Glutamatergic neuron (in vitro differentiated cells): ENCODE measurements at regions not wholly inside any gene's neighbourhood (a gene's known extent, or its start where the extent isn't known, plus 50 kb on each side); places are given as distances from the start of the nearest gene placed in this dataset.

Source experiments
- DNase-seq: peaks from one replicate; pipeline ENCODE4 v3.0.0; 2022
- H3K27ac Mint-ChIP-seq: one replicate; pipeline ENCODE4 v1.8.0; 2020; ENCODE audit warnings: mild to moderate bottlenecking, mixed read lengths, inconsistent platforms; ENCODE audit not compliant: unreplicated experiment
- H3K27me3 Mint-ChIP-seq: one replicate; pipeline ENCODE4 v1.8.0; 2020; ENCODE audit warnings: mild to moderate bottlenecking, moderate library complexity, mixed read lengths, inconsistent platforms; ENCODE audit not compliant: unreplicated experiment
- H3K36me3 Mint-ChIP-seq: one replicate; pipeline ENCODE4 v1.8.0; 2020; ENCODE audit warnings: mild to moderate bottlenecking, mixed read lengths, inconsistent platforms; ENCODE audit not compliant: unreplicated experiment
- H3K4me1 Mint-ChIP-seq: one replicate; pipeline ENCODE4 v1.8.0; 2020; ENCODE audit warnings: mild to moderate bottlenecking, low read depth, mixed read lengths, inconsistent platforms; ENCODE audit not compliant: unreplicated experiment
- H3K4me3 Mint-ChIP-seq: one replicate; pipeline ENCODE4 v1.8.0; 2020; ENCODE audit warnings: mild to moderate bottlenecking, mixed read lengths, inconsistent platforms; ENCODE audit not compliant: unreplicated experiment
- H3K9me3 Mint-ChIP-seq: one replicate; pipeline ENCODE4 v1.8.0; 2020; ENCODE audit warnings: mild to moderate bottlenecking, moderate library complexity, mixed read lengths, inconsistent platforms; ENCODE audit not compliant: unreplicated experiment
- TF ChIP-seq, protein P1 (sequence below): fragments of 200-600 bp; sonication (generic); IDR thresholded peaks from one replicate; pipeline ENCODE4 v1.5.0; 2021; ENCODE audit not compliant: partially characterized antibody, unreplicated experiment

DNA sequence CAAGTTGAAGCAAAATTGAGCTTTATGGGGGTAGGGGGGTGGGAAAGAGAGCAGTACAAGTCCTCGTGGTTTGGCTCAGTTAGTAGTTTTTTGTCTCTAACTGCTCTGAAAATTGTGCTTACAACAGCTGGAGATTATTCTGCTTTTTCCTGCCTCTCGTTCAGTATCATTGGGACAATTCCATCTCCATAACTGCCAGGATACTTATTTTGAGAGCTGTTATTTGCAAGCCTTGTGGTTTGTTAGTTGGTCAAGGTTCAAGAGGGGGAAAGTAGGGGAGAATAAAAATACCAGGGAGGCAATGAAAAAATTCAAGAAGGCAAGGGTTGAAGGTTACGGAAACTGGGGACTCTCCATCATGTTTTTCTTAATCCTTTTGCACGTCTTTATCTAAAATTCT is 811.8 kb upstream of the ADGRL2 start:
- DNase-seq, result no peak
- Mint-ChIP-seq H3K36me3 (no peaks in the 10 kb centered on the region), H3K27ac (no peak overlapping the region), H3K4me1 (no peaks in the 10 kb centered on the region), H3K4me3 (no peak overlapping the region), H3K27me3 (peaks cover 2% of the 10 kb centered on the region), H3K9me3 (no peaks in the 10 kb centered on the region)
- TF ChIP-seq, protein P1, sequence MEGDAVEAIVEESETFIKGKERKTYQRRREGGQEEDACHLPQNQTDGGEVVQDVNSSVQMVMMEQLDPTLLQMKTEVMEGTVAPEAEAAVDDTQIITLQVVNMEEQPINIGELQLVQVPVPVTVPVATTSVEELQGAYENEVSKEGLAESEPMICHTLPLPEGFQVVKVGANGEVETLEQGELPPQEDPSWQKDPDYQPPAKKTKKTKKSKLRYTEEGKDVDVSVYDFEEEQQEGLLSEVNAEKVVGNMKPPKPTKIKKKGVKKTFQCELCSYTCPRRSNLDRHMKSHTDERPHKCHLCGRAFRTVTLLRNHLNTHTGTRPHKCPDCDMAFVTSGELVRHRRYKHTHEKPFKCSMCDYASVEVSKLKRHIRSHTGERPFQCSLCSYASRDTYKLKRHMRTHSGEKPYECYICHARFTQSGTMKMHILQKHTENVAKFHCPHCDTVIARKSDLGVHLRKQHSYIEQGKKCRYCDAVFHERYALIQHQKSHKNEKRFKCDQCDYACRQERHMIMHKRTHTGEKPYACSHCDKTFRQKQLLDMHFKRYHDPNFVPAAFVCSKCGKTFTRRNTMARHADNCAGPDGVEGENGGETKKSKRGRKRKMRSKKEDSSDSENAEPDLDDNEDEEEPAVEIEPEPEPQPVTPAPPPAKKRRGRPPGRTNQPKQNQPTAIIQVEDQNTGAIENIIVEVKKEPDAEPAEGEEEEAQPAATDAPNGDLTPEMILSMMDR, result no peak

DNA sequence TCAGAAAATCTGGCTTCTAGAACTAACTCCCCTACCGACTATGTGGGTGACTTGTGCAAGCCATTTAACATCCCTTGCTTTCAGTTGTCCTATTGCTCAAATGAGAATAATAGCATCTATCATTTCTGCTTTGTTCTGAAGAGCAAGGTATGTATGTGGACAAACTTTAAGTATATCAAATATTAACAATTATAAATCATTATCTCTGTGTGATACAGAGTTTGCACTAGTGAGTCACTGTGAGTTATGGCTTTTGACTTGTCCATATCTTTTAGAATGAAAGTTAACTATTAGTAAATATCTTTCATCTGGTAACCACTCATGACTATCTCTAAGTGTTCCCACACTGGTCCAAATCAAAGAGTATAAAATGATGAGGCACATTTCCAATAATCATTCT is 812.9 kb upstream of the ADGRL2 start:
- Mint-ChIP-seq H3K27ac (no peak overlapping the region), H3K27me3 (peaks cover 2% of the 10 kb centered on the region)
- DNase-seq, result no peak

DNA sequence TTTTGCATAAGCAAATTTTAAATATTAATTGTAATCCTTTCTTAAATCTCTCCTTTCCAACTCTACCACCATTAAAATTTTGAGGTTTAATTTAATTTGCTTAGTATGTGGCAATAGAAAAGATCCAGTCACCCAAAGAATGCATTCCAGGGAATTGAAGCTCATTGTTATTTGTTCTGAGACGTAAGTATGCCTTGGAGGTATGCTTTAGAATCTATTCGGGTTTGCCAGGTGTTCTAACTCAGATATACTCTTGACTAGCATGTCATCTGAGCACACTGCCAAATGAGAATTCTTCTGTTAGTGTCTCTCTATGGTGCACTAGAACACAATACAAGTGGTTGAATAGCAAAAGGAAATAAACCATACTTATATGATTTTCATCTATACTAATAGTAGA is 813.6 kb upstream of the ADGRL2 start:
- Mint-ChIP-seq H3K4me3 (no peak overlapping the region), H3K27ac (no peak overlapping the region), H3K9me3 (no peaks in the 10 kb centered on the region), H3K27me3 (peaks cover 2% of the 10 kb centered on the region), H3K4me1 (no peaks in the 10 kb centered on the region), H3K36me3 (no peaks in the 10 kb centered on the region)
- TF ChIP-seq, protein P1, result no peak
- no peak for DNase-seq

More for the DNA sequence above, 812.9 kb upstream of the ADGRL2 start:
- Mint-ChIP-seq H3K36me3 (no peaks in the 10 kb centered on the region), H3K4me3 (no peak overlapping the region), H3K9me3 (no peaks in the 10 kb centered on the region), H3K4me1 (no peaks in the 10 kb centered on the region)
- TF ChIP-seq, protein P1, result no peak

DNA sequence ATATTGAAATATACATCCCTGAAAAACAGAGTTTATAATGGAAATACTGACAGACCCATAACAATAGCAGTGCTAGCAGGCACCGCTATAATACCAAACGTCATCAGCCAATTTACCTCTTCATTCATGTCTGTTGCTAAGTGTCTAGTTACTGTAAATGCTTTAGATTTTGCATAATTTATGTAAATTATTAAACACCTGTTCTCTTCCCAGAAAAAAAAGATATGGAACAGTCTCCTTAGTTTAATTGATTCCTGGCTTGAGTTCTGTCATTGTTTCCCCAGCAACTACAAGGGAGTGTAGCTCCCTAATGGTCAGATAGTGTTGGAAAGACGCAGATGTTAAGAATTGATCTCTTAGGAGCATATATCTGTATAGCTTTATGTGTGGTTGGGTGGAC is 817.9 kb upstream of the ADGRL2 start:
- Mint-ChIP-seq H3K4me3 (no peak overlapping the region), H3K27me3 (peaks cover 2% of the 10 kb centered on the region)
- no peak for DNase-seq

DNA sequence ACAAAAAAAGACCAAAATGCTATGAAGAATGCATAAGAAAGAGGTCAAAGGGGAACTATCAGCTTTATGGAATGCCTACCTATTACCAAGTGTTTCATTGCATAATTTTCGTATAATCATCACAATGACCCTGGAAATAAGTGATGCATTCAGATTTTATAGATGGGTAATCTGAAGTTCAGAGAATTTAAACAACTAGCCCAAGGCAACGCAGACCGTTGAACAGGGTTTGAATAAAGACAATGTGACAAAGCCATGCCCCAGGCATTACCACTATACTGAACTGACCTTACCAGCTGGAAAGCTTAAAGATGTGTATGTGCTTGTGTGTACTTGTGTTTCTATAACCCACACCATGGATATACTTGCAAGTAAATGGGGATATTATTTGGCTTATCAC is 827.6 kb upstream of the ADGRL2 start:
- H3K27me3 Mint-ChIP-seq, result no peaks in the 10 kb centered on the region
- no peaks in the 10 kb centered on the region for H3K36me3 Mint-ChIP-seq
- H3K9me3 Mint-ChIP-seq, result no peaks in the 10 kb centered on the region
- no peak for DNase-seq
- H3K4me1 Mint-ChIP-seq, result no peaks in the 10 kb centered on the region
- H3K4me3 Mint-ChIP-seq, result no peak overlapping the region
- TF ChIP-seq, protein P1, result no peak
- H3K27ac Mint-ChIP-seq, result no peak overlapping the region

More for the DNA sequence above, 817.9 kb upstream of the ADGRL2 start:
- Mint-ChIP-seq H3K4me1 (no peaks in the 10 kb centered on the region), H3K36me3 (no peaks in the 10 kb centered on the region), H3K9me3 (peaks cover 3% of the 10 kb centered on the region), H3K27ac (no peak overlapping the region)
- TF ChIP-seq, protein P1, result no peak
